Stimulated activated naive B cell treated with anti-CD40 and anti-IgM and Interleukin-4, amounts not matched to agents 10 μg/mL and 1 μg/mL and 100 μg/mL, for 72 hours (primary cell): ENCODE measurements at regions not wholly inside any gene's neighbourhood (a gene's known extent, or its start where the extent isn't known, plus 50 kb on each side); places are given as distances from the start of the nearest gene placed in this dataset.
"Not testable (repeated sequence)": the region's sequence is repeated elsewhere in the genome, so short reads cannot be mapped to it uniquely, and the experiment has no call there.

Experiments
- ATAC-seq, 2 donors: fragments of 150-1000 bp; cut with Tn5 transposase; replicated peaks; 2 replicates each; pipeline ENCODE4 v1.10.0; 2021; ENCODE audit warnings: moderate library complexity in 1 of 2
- DNase-seq: peaks from one replicate; pipeline ENCODE4 v3.0.0; 2021
- H3K27ac Mint-ChIP-seq: one replicate; pipeline ENCODE4 v1.8.0; 2022; ENCODE audit warnings: mild to moderate bottlenecking, mixed read lengths
- H3K27me3 Mint-ChIP-seq, 2 donors: one replicate each; pipeline ENCODE4 v1.8.0; 2022; ENCODE audit warnings: mixed read lengths in 2 of 2
- H3K36me3 Mint-ChIP-seq, 2 donors: one replicate each; pipeline ENCODE4 v1.8.0; 2022; ENCODE audit warnings: mixed read lengths in 2 of 2, mild to moderate bottlenecking in 1 of 2
- H3K4me1 Mint-ChIP-seq, 2 donors: one replicate each; pipeline ENCODE4 v1.8.0; 2022; ENCODE audit warnings: mixed read lengths in 2 of 2, mild to moderate bottlenecking in 1 of 2
- H3K4me3 Mint-ChIP-seq, 2 donors: one replicate each; pipeline ENCODE4 v1.8.0; 2022; ENCODE audit warnings: mild to moderate bottlenecking in 2 of 2, mixed read lengths in 2 of 2, moderate library complexity in 1 of 2
- H3K9me3 Mint-ChIP-seq, 2 donors: one replicate each; pipeline ENCODE4 v1.8.0; 2022; ENCODE audit warnings: mixed read lengths in 2 of 2, mild to moderate bottlenecking in 1 of 2

GRCh38 chr10:29780639-29781038 lies 145.9 kb upstream of the SVIL start:
- Mint-ChIP-seq H3K4me3 (no peak overlapping the region), H3K27ac (no peak overlapping the region), H3K4me1 (peaks cover 0 to 8% of the 10 kb centered on the region in 2 donors), H3K27me3 (peaks cover 8 to 12% of the 10 kb centered on the region in 2 donors), H3K36me3 (no peaks in the 10 kb centered on the region), H3K9me3 (peaks cover 0 to 3% of the 10 kb centered on the region in 2 donors)
- no peak for DNase-seq
- no peak for ATAC-seq

GRCh38 chr10:29780096-29780495 lies 145.3 kb upstream of the SVIL start:
- Mint-ChIP-seq H3K4me1 (peaks cover 0 to 8% of the 10 kb centered on the region in 2 donors), H3K27ac (no peak overlapping the region), H3K4me3 (no peak overlapping the region), H3K9me3 (peaks cover 0 to 3% of the 10 kb centered on the region in 2 donors), H3K36me3 (no peaks in the 10 kb centered on the region), H3K27me3 (peaks cover 8 to 12% of the 10 kb centered on the region in 2 donors)
- DNase-seq (no peak), ATAC-seq (no peak)

GRCh38 chr10:29776246-29776645 lies 141.5 kb upstream of the SVIL start:
- Mint-ChIP-seq H3K27me3 (peaks cover 6 to 8% of the 10 kb centered on the region in 2 donors), H3K4me1 (peaks cover 5 to 11% of the 10 kb centered on the region in 2 donors)
- ATAC-seq, result no peak

GRCh38 chr10:29774475-29774874 lies 139.7 kb upstream of the SVIL start:
- Mint-ChIP-seq H3K27me3 (peaks cover 5 to 8% of the 10 kb centered on the region in 2 donors), H3K9me3 (peaks cover 5 to 14% of the 10 kb centered on the region in 2 donors), H3K4me3 (no peak overlapping the region)

More at GRCh38 chr10:29776246-29776645, 141.5 kb upstream of the SVIL start:
- no peak for DNase-seq
- no peak overlapping the region for H3K4me3 Mint-ChIP-seq
- H3K36me3 Mint-ChIP-seq, result no peaks in the 10 kb centered on the region
- H3K9me3 Mint-ChIP-seq, result peaks cover 5 to 14% of the 10 kb centered on the region in 2 donors
- no peak overlapping the region for H3K27ac Mint-ChIP-seq

GRCh38 chr10:29773675-29774091 lies 138.9 kb upstream of the SVIL start:
- Mint-ChIP-seq H3K27me3 (peaks cover 0 to 4% of the 10 kb centered on the region in 2 donors), H3K4me1 (peaks cover 5 to 11% of the 10 kb centered on the region in 2 donors)

More at GRCh38 chr10:29774475-29774874, 139.7 kb upstream of the SVIL start:
- Mint-ChIP-seq H3K27ac (no peak overlapping the region), H3K4me1 (peaks cover 5 to 11% of the 10 kb centered on the region in 2 donors), H3K36me3 (no peaks in the 10 kb centered on the region)
- DNase-seq (no peak), ATAC-seq (no peak)

GRCh38 chr10:29772403-29772802 lies 137.6 kb upstream of the SVIL start:
- DNase-seq (no peak), ATAC-seq (peak in 1 of 2 donors; percentile 50)
- peaks cover 0 to 4% of the 10 kb centered on the region in 2 donors for H3K27me3 Mint-ChIP-seq
- peaks cover 5 to 11% of the 10 kb centered on the region in 2 donors for H3K9me3 Mint-ChIP-seq
- H3K4me3 Mint-ChIP-seq, result no peak overlapping the region
- H3K4me1 Mint-ChIP-seq, result peaks cover 5 to 11% of the 10 kb centered on the region in 2 donors
- H3K27ac Mint-ChIP-seq, result no peak overlapping the region
- no peaks in the 10 kb centered on the region for H3K36me3 Mint-ChIP-seq

More at GRCh38 chr10:29773675-29774091, 138.9 kb upstream of the SVIL start:
- H3K9me3 Mint-ChIP-seq, result peaks cover 5 to 14% of the 10 kb centered on the region in 2 donors
- ATAC-seq (no peak), DNase-seq (no peak)
- H3K4me3 Mint-ChIP-seq, result no peak overlapping the region
- H3K36me3 Mint-ChIP-seq, result no peaks in the 10 kb centered on the region
- H3K27ac Mint-ChIP-seq, result no peak overlapping the region

GRCh38 chr10:29771376-29771775 lies 136.6 kb upstream of the SVIL start:
- Mint-ChIP-seq H3K27me3 (peaks cover 0 to 4% of the 10 kb centered on the region in 2 donors), H3K9me3 (peaks cover 5 to 11% of the 10 kb centered on the region in 2 donors), H3K4me1 (peaks cover 5 to 11% of the 10 kb centered on the region in 2 donors), H3K36me3 (no peaks in the 10 kb centered on the region), H3K27ac (no peak overlapping the region), H3K4me3 (no peak overlapping the region)
- no peak for ATAC-seq
- DNase-seq, result no peak

GRCh38 chr10:29769277-29769676 lies 134.5 kb upstream of the SVIL start:
- Mint-ChIP-seq H3K4me1 (peaks cover 5 to 11% of the 10 kb centered on the region in 2 donors), H3K9me3 (peaks cover 5 to 11% of the 10 kb centered on the region in 2 donors)
- not testable (repeated sequence) for H3K36me3 Mint-ChIP-seq, H3K4me3 Mint-ChIP-seq, DNase-seq, H3K27ac Mint-ChIP-seq, ATAC-seq, H3K27me3 Mint-ChIP-seq

GRCh38 chr10:29767968-29768367 lies 133.2 kb upstream of the SVIL start:
- peaks cover 5 to 10% of the 10 kb centered on the region in 2 donors for H3K4me1 Mint-ChIP-seq
- ATAC-seq (peak in 1 of 2 donors; percentile 23), DNase-seq (no peak)
- H3K27me3 Mint-ChIP-seq, result no peaks in the 10 kb centered on the region
- no peaks in the 10 kb centered on the region for H3K36me3 Mint-ChIP-seq
- peaks cover 2 to 7% of the 10 kb centered on the region in 2 donors for H3K9me3 Mint-ChIP-seq
- H3K27ac Mint-ChIP-seq, result no peak overlapping the region
- H3K4me3 Mint-ChIP-seq, result no peak overlapping the region

- no peaks in the 10 kb centered on the region for H3K4me1 Mint-ChIP-seq
Measured at GRCh38 chr10:29766753-29767152, 132.0 kb upstream of the SVIL start.

GRCh38 chr10:29765330-29765729 lies 130.6 kb upstream of the SVIL start:
- Mint-ChIP-seq H3K4me3 (no peak overlapping the region), H3K27ac (no peak overlapping the region), H3K9me3 (no peaks in the 10 kb centered on the region), H3K4me1 (no peaks in the 10 kb centered on the region), H3K27me3 (no peaks in the 10 kb centered on the region), H3K36me3 (no peaks in the 10 kb centered on the region)
- ATAC-seq (no peak), DNase-seq (no peak)

More at GRCh38 chr10:29766753-29767152, 132.0 kb upstream of the SVIL start:
- Mint-ChIP-seq H3K27ac (no peak overlapping the region), H3K27me3 (no peaks in the 10 kb centered on the region), H3K36me3 (no peaks in the 10 kb centered on the region), H3K9me3 (no peaks in the 10 kb centered on the region), H3K4me3 (no peak overlapping the region)
- DNase-seq (no peak), ATAC-seq (no peak)

- Mint-ChIP-seq H3K4me1 (no peaks in the 10 kb centered on the region), H3K27me3 (no peaks in the 10 kb centered on the region), H3K9me3 (no peaks in the 10 kb centered on the region)
Measured at GRCh38 chr10:29763396-29763795, 128.6 kb upstream of the SVIL start.

GRCh38 chr10:29761916-29762315 lies 127.1 kb upstream of the SVIL start:
- H3K4me1 Mint-ChIP-seq, result no peaks in the 10 kb centered on the region
- DNase-seq, result no peak

More at GRCh38 chr10:29763396-29763795, 128.6 kb upstream of the SVIL start:
- no peaks in the 10 kb centered on the region for H3K36me3 Mint-ChIP-seq
- ATAC-seq (no peak), DNase-seq (no peak)
- H3K27ac Mint-ChIP-seq, result no peak overlapping the region
- H3K4me3 Mint-ChIP-seq, result no peak overlapping the region

GRCh38 chr10:29760138-29760900 lies 125.5 kb upstream of the SVIL start:
- H3K4me1 Mint-ChIP-seq, result no peaks in the 10 kb centered on the region
- ATAC-seq (no peak), DNase-seq (no peak)
- no peak overlapping the region for H3K4me3 Mint-ChIP-seq
- no peaks in the 10 kb centered on the region for H3K36me3 Mint-ChIP-seq
- H3K9me3 Mint-ChIP-seq, result no peaks in the 10 kb centered on the region
- H3K27me3 Mint-ChIP-seq, result no peaks in the 10 kb centered on the region
- H3K27ac Mint-ChIP-seq, result no peak overlapping the region

More at GRCh38 chr10:29761916-29762315, 127.1 kb upstream of the SVIL start:
- Mint-ChIP-seq H3K4me3 (no peak overlapping the region), H3K27ac (no peak overlapping the region), H3K27me3 (no peaks in the 10 kb centered on the region), H3K36me3 (no peaks in the 10 kb centered on the region), H3K9me3 (no peaks in the 10 kb centered on the region)
- no peak for ATAC-seq
